Transverse colon (tissue), 3 donors: ENCODE measurements at regions not wholly inside any gene's neighbourhood (a gene's known extent, or its start where the extent isn't known, plus 50 kb on each side); places are given as distances from the start of the nearest gene placed in this dataset.

Source experiments
- EP300 ChIP-seq: sonication (generic); formaldehyde crosslinking; IDR thresholded peaks from one replicate; pipeline ENCODE4 v1.6.1; 2017; ENCODE audit warnings: antibody characterized with exemption, low read depth
- POLR2A ChIP-seq: fragments of 450-650 bp; IDR thresholded peaks from one replicate; pipeline ENCODE4 v1.6.1; 2016; ENCODE audit warnings: antibody characterized with exemption, mild to moderate bottlenecking, moderate library complexity
- TF ChIP-seq, protein P1 (sequence below), 5 experiments: fragments of 200-600 bp in 3 of 5; fragments of 450-650 bp in 2 of 5; sonication (generic) in 3 of 5; IDR thresholded peaks; 1 replicate in 2 of 5; 2 replicates in 3 of 5; pipeline ENCODE4 v1.5.1; 2016 to 2017; ENCODE audit warnings: antibody characterized with exemption in 5 of 5, inconsistent platforms in 3 of 5, mild to moderate bottlenecking in 2 of 5, moderate library complexity in 1 of 5

DNA sequence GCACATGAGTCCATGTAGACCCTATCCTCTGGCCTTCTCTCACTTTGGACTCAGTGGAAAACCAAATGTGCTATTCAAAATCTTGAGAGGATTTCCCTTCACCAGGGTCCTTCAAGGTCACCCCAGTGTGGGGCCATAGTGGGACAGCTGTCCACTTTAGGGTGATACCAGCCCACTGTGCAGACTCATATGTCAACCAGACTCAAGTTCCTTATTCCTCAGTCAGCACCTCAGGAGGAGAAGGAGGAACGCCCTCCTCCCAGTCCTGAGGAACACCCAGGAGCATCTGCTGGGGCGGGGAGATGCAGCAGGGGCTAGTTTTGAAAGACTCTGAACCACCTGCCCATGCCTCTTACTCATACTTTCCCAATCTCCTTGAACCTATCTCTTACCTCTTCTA lies 340.9 kb downstream of the MATN1 start:
- no peak for TF ChIP-seq POLR2A
- TF ChIP-seq, protein P1, sequence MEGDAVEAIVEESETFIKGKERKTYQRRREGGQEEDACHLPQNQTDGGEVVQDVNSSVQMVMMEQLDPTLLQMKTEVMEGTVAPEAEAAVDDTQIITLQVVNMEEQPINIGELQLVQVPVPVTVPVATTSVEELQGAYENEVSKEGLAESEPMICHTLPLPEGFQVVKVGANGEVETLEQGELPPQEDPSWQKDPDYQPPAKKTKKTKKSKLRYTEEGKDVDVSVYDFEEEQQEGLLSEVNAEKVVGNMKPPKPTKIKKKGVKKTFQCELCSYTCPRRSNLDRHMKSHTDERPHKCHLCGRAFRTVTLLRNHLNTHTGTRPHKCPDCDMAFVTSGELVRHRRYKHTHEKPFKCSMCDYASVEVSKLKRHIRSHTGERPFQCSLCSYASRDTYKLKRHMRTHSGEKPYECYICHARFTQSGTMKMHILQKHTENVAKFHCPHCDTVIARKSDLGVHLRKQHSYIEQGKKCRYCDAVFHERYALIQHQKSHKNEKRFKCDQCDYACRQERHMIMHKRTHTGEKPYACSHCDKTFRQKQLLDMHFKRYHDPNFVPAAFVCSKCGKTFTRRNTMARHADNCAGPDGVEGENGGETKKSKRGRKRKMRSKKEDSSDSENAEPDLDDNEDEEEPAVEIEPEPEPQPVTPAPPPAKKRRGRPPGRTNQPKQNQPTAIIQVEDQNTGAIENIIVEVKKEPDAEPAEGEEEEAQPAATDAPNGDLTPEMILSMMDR (IDR thresholded peaks at IDR 0.05): no peak
- no peak for TF ChIP-seq EP300
